GM18505 (cell line): ENCODE measurements at regions not wholly inside any gene's neighbourhood (a gene's known extent, or its start where the extent isn't known, plus 50 kb on each side); places are given as distances from the start of the nearest gene placed in this dataset.
"Not testable (repeated sequence)": the region's sequence is repeated elsewhere in the genome, so short reads cannot be mapped to it uniquely, and the experiment has no call there.

Experiments used
- ATAC-seq: cut with Tn5 transposase; IDR thresholded peaks from one replicate; pipeline ENCODE4 v1.9.1; 2021; ENCODE audit not compliant: unreplicated experiment
- POLR2A ChIP-seq: IDR thresholded peaks from 4 replicates; pipeline ENCODE4 v1.6.1; 2011; ENCODE audit warnings: borderline replicate concordance; ENCODE audit not compliant: insufficient read depth, insufficient read length; ENCODE audit errors: extremely low read depth

GRCh38 chr18:46179306-46179705 lies 75.1 kb downstream of the HAUS1 start:
- ATAC-seq = no peak
- TF ChIP-seq POLR2A = no peak

- no peak for TF ChIP-seq POLR2A
- no peak for ATAC-seq
Measured at GRCh38 chr18:46182633-46183358, 78.6 kb downstream of the HAUS1 start.

GRCh38 chr18:46184296-46184695 lies 80.1 kb downstream of the HAUS1 start:
- not testable (repeated sequence) for ATAC-seq

GRCh38 chr18:46184727-46185126 lies 80.5 kb downstream of the HAUS1 start:
- no peak for ATAC-seq
- TF ChIP-seq POLR2A = no peak

GRCh38 chr18:46190667-46191066 lies 86.5 kb downstream of the HAUS1 start:
- TF ChIP-seq POLR2A = no peak
- no peak for ATAC-seq

GRCh38 chr18:46196627-46197243 lies 92.5 kb downstream of the HAUS1 start:
- TF ChIP-seq POLR2A = no peak
- no peak for ATAC-seq

GRCh38 chr18:46199515-46200147 lies 95.4 kb downstream of the HAUS1 start:
- ATAC-seq = no peak
- TF ChIP-seq POLR2A = no peak

- not testable (repeated sequence) for ATAC-seq
Measured at GRCh38 chr18:46200178-46201055, 96.2 kb downstream of the HAUS1 start.

- ATAC-seq = no peak
- TF ChIP-seq POLR2A = no peak
Measured at GRCh38 chr18:46204143-46204542, 100.0 kb downstream of the HAUS1 start.

- TF ChIP-seq POLR2A = no peak
- no peak for ATAC-seq
Measured at GRCh38 chr18:46207985-46208384, 103.8 kb downstream of the HAUS1 start.

- TF ChIP-seq POLR2A = no peak
- no peak for ATAC-seq
Measured at GRCh38 chr18:46209161-46209560, 105.0 kb downstream of the HAUS1 start.

GRCh38 chr18:46211816-46212215 lies 107.6 kb downstream of the HAUS1 start:
- no peak for ATAC-seq
- TF ChIP-seq POLR2A = no peak

- ATAC-seq = no peak
- TF ChIP-seq POLR2A = no peak
Measured at GRCh38 chr18:46212398-46212797, 108.2 kb downstream of the HAUS1 start.
